WERI-Rb-1 (cell line): ENCODE measurements at regions not wholly inside any gene's neighbourhood (a gene's known extent, or its start where the extent isn't known, plus 50 kb on each side); places are given as distances from the start of the nearest gene placed in this dataset.
"Not testable (repeated sequence)": the region's sequence is repeated elsewhere in the genome, so short reads cannot be mapped to it uniquely, and the experiment has no call there.

Experiments
- DNase-seq: peaks from one replicate; pipeline ENCODE4 v3.0.0-alpha.2; 2020
- H3K27ac ChIP-seq: fragments of 250-450 bp; sonication (Bioruptor Pico); 2 replicates; pipeline ENCODE4 v1.5.1; 2020; ENCODE audit warnings: mild to moderate bottlenecking, moderate library complexity
- H3K27me3 ChIP-seq: fragments of 250-450 bp; sonication (Bioruptor Pico); 2 replicates; pipeline ENCODE4 v1.5.1; 2021; ENCODE audit warnings: mild to moderate bottlenecking, low read depth, moderate library complexity; ENCODE audit not compliant: insufficient read depth, severe bottlenecking
- H3K36me3 ChIP-seq: fragments of 250-450 bp; sonication (Bioruptor Pico); 2 replicates; pipeline ENCODE4 v1.5.1; 2020; ENCODE audit warnings: mild to moderate bottlenecking, moderate library complexity
- H3K4me3 ChIP-seq: 2 replicates; pipeline ENCODE4 v1.5.1; 2011; ENCODE audit warnings: low read depth, mild to moderate bottlenecking, control low read depth, low read length
- H3K9me3 ChIP-seq: fragments of 250-450 bp; sonication (Bioruptor Pico); 2 replicates; pipeline ENCODE4 v1.5.1; 2021; ENCODE audit warnings: mild to moderate bottlenecking, moderate library complexity; ENCODE audit not compliant: severe bottlenecking
- CTCF ChIP-seq: IDR thresholded peaks from 2 replicates; pipeline ENCODE4 v1.5.1; 2011; ENCODE audit warnings: low read depth, mild to moderate bottlenecking, control low read depth, inconsistent platforms, low read length

GRCh38 chr3:20563985-20564384 lies 378.0 kb upstream of the SGO1 start:
- H3K27ac ChIP-seq: no peak overlapping the region
- TF ChIP-seq CTCF: no peak
- H3K4me3 ChIP-seq: no peak overlapping the region
- H3K27me3 ChIP-seq: no peaks in the 10 kb centered on the region
- H3K36me3 ChIP-seq: no peaks in the 10 kb centered on the region
- DNase-seq: no peak
- H3K9me3 ChIP-seq: no peaks in the 10 kb centered on the region

- no peak overlapping the region for H3K27ac ChIP-seq
- no peaks in the 10 kb centered on the region for H3K9me3 ChIP-seq
- H3K27me3 ChIP-seq: no peaks in the 10 kb centered on the region
- TF ChIP-seq CTCF: no peak
- H3K36me3 ChIP-seq: no peaks in the 10 kb centered on the region
- no peak overlapping the region for H3K4me3 ChIP-seq
- DNase-seq: no peak
Observed at GRCh38 chr3:20563251-20563650, 377.2 kb upstream of the SGO1 start.

- no peaks in the 10 kb centered on the region for H3K9me3 ChIP-seq
- no peak for TF ChIP-seq CTCF
- no peaks in the 10 kb centered on the region for H3K36me3 ChIP-seq
Observed at GRCh38 chr3:20561166-20561565, 375.2 kb upstream of the SGO1 start.

GRCh38 chr3:20560446-20560845 lies 374.4 kb upstream of the SGO1 start:
- not testable (repeated sequence) for H3K36me3 ChIP-seq, H3K9me3 ChIP-seq, H3K27ac ChIP-seq, H3K27me3 ChIP-seq, DNase-seq, H3K4me3 ChIP-seq

More at GRCh38 chr3:20561166-20561565, 375.2 kb upstream of the SGO1 start:
- peak; percentile 23 for DNase-seq
- no peak overlapping the region for H3K4me3 ChIP-seq
- no peaks in the 10 kb centered on the region for H3K27me3 ChIP-seq
- peak overlapping the region; percentile 49 for H3K27ac ChIP-seq

GRCh38 chr3:20558161-20558560 lies 372.2 kb upstream of the SGO1 start:
- no peaks in the 10 kb centered on the region for H3K36me3 ChIP-seq
- H3K4me3 ChIP-seq: no peak overlapping the region
- DNase-seq: no peak
- no peak for TF ChIP-seq CTCF
- H3K27ac ChIP-seq: no peak overlapping the region
- H3K9me3 ChIP-seq: no peaks in the 10 kb centered on the region
- no peaks in the 10 kb centered on the region for H3K27me3 ChIP-seq

GRCh38 chr3:20556661-20557060 lies 370.7 kb upstream of the SGO1 start:
- Histone ChIP-seq H3K27me3 (no peaks in the 10 kb centered on the region), H3K36me3 (no peaks in the 10 kb centered on the region), H3K4me3 (no peak overlapping the region), H3K9me3 (no peaks in the 10 kb centered on the region), H3K27ac (no peak overlapping the region)
- no peak for DNase-seq
- no peak for TF ChIP-seq CTCF
